Uterus (tissue), 3 donors: ENCODE measurements at regions not wholly inside any gene's neighbourhood (a gene's known extent, or its start where the extent isn't known, plus 50 kb on each side); places are given as distances from the start of the nearest gene placed in this dataset.

Experiments
- DNase-seq, 2 donors: peaks; one replicate each; pipeline ENCODE4 v3.0.0-alpha.2; 2019 to 2020
- H3K27ac ChIP-seq, 2 donors: fragments of 200-600 bp; sonication (generic); 1 replicate in 1 of 2; 2 replicates in 1 of 2; pipeline ENCODE4 v1.5.1; 2016 to 2018
- H3K27me3 ChIP-seq, 2 donors: fragments of 200-600 bp; sonication (generic); one replicate each; pipeline ENCODE4 v1.5.1; 2018 to 2019; ENCODE audit warnings: control low read depth in 1 of 2
- H3K36me3 ChIP-seq, 2 donors: fragments of 200-600 bp; sonication (generic); one replicate each; pipeline ENCODE4 v1.5.1; 2019; ENCODE audit warnings: control low read depth in 1 of 2
- H3K4me1 ChIP-seq, 2 donors: fragments of 200-600 bp; sonication (generic); one replicate each; pipeline ENCODE4 v1.5.1; 2018 to 2019; ENCODE audit warnings: control low read depth in 1 of 2
- H3K4me3 ChIP-seq, 2 donors: fragments of 200-600 bp; sonication (generic); 1 replicate in 1 of 2; 2 replicates in 1 of 2; pipeline ENCODE4 v1.5.1; 2018 to 2019; ENCODE audit warnings: mild to moderate bottlenecking in 1 of 2
- H3K9me3 ChIP-seq, 2 donors: fragments of 200-600 bp; sonication (generic); one replicate each; pipeline ENCODE4 v1.5.1; 2019; ENCODE audit warnings: control low read depth in 1 of 2
- POLR2A ChIP-seq, 2 donors: fragments of 450-650 bp; IDR thresholded peaks; one replicate each; pipeline ENCODE4 v1.6.1; 2016; ENCODE audit warnings: antibody characterized with exemption in 2 of 2, mild to moderate bottlenecking in 1 of 2, moderate library complexity in 1 of 2
- intact Hi-C: fragments of 100-400 bp; cut with DNase I; formaldehyde crosslinking; loops from one replicate; pipeline ENCODE4 v1.15.1; 2023; ENCODE audit warnings: low total_unique reads
- TF ChIP-seq, protein P1 (sequence below), 4 experiments: fragments of 200-600 bp in 2 of 4; fragments of 450-650 bp in 2 of 4; sonication (generic) in 2 of 4; IDR thresholded peaks; one replicate each; pipeline ENCODE4 v1.5.1; 2016 to 2019; ENCODE audit warnings: antibody characterized with exemption in 4 of 4, mild to moderate bottlenecking in 2 of 4, moderate library complexity in 1 of 4
- donor health status: DM: yes; HTN: yes; CAD: no.

DNA sequence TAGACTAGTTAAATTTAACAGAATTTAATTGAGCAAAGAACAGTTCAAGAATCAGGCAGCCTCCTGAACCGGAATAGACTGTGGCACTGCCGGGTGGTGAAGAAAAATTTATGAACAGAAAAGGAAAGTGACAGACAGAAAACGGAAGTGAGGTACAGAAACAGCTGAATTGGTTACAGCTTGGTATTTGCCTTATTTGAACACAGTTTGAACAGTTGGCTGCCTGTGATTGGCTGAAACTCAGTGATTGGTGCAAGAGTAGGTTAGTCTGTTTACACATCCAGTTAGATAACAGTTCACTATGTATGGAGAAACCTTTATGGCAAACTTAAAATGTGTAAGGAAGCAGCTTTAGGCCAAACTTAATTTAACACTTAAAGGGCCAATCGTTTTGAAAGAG, 116.0 kb upstream of the CITED2 start:
- no peaks in the 10 kb centered on the region for H3K4me1 ChIP-seq
- intact Hi-C loops = no loop called here

DNA sequence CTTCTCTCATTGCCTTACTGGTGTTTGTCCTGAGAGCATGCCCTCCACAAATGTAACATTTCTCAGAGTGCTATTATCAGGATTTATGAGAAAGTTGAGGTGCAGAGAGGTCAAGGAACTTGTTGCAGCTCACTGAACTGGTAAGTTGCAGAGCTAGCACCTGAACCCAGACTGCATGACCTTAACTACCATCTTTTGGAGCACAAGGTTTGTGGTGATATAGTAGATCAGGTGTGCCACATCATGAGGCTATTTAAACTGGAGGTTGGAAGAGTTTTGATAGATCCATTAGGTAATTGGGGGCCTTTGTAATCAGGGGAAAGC, 112.0 kb upstream of the CITED2 start:
- intact Hi-C loops = no loop called here
- no peaks in the 10 kb centered on the region for H3K27me3 ChIP-seq
- no peak overlapping the region for H3K27ac ChIP-seq
- H3K9me3 ChIP-seq = no peaks in the 10 kb centered on the region
- no peaks in the 10 kb centered on the region for H3K36me3 ChIP-seq
- H3K4me3 ChIP-seq = no peak overlapping the region
- no peak for DNase-seq
- no peak for TF ChIP-seq POLR2A (IDR thresholded peaks at IDR 0.05)
- TF ChIP-seq, protein P1, sequence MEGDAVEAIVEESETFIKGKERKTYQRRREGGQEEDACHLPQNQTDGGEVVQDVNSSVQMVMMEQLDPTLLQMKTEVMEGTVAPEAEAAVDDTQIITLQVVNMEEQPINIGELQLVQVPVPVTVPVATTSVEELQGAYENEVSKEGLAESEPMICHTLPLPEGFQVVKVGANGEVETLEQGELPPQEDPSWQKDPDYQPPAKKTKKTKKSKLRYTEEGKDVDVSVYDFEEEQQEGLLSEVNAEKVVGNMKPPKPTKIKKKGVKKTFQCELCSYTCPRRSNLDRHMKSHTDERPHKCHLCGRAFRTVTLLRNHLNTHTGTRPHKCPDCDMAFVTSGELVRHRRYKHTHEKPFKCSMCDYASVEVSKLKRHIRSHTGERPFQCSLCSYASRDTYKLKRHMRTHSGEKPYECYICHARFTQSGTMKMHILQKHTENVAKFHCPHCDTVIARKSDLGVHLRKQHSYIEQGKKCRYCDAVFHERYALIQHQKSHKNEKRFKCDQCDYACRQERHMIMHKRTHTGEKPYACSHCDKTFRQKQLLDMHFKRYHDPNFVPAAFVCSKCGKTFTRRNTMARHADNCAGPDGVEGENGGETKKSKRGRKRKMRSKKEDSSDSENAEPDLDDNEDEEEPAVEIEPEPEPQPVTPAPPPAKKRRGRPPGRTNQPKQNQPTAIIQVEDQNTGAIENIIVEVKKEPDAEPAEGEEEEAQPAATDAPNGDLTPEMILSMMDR (IDR thresholded peaks at IDR 0.05) = no peak
- H3K4me1 ChIP-seq = no peaks in the 10 kb centered on the region

More for the DNA sequence above, 116.0 kb upstream of the CITED2 start:
- H3K9me3 ChIP-seq = no peaks in the 10 kb centered on the region
- H3K36me3 ChIP-seq = no peaks in the 10 kb centered on the region
- no peak overlapping the region for H3K4me3 ChIP-seq
- TF ChIP-seq, protein P1 (IDR thresholded peaks at IDR 0.05) = no peak
- no peak for TF ChIP-seq POLR2A (IDR thresholded peaks at IDR 0.05)
- H3K27ac ChIP-seq = no peak overlapping the region
- no peak for DNase-seq
- H3K27me3 ChIP-seq = no peaks in the 10 kb centered on the region

DNA sequence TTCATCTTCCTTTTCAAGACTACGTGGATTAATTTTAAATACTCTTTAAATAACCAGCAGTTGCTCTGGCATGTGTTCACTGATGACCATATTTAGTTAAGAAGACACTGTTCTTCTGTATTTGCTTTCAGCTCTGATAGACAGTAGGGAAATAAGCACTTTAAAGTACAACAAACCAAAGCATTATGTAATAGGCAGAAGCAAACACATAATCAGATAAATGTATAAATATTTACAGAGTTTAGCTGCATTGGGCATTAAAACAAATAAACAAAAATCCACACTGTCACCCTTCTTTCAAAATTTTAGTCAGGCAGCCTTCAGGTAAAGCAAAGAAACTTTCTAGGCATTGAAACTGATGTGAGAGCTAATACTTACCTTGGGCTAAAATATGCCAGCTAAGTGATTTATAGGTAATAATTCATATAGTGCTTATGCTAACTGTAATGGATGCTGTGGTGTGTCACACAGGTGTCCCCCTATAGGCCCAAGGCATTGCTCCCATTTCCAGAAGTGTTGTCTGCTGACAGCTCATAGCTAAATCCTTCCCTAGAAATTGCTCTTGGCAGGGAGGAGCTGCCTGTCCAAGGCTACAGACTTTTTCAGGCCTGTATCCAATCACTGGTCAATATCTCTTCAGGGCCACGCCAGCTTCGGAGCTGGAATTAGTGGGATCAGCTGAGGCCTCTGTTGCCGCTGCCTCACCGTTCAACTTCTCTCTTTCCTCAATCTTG, 111.5 kb upstream of the CITED2 start:
- no peaks in the 10 kb centered on the region for H3K9me3 ChIP-seq
- intact Hi-C loops = no loop called here

DNA sequence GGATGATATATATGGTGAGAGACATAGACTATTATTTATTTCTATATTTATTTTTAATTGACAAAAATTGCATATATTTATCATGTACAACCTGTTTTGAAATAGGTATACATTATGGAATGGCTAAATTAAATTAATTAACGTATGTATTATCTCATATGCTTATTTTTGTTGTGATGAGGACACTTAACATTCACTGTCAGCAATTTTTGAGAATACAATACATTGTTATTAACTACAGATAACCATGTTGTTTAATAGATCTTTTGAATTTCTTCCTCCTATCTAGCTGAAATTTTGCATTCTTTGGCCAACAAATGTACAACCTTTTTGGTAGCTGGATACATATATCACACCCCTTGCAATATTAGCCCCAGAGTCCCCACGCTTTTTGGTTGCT, 110.7 kb upstream of the CITED2 start:
- Histone ChIP-seq H3K4me1 (no peaks in the 10 kb centered on the region), H3K27ac (no peak overlapping the region)

More for the DNA sequence above, 111.5 kb upstream of the CITED2 start:
- Histone ChIP-seq H3K4me1 (no peaks in the 10 kb centered on the region), H3K27me3 (no peaks in the 10 kb centered on the region), H3K27ac (no peak overlapping the region), H3K36me3 (no peaks in the 10 kb centered on the region), H3K4me3 (no peak overlapping the region)
- no peak for DNase-seq
- TF ChIP-seq, protein P1 (IDR thresholded peaks at IDR 0.05) = no peak
- TF ChIP-seq POLR2A (IDR thresholded peaks at IDR 0.05) = no peak

DNA sequence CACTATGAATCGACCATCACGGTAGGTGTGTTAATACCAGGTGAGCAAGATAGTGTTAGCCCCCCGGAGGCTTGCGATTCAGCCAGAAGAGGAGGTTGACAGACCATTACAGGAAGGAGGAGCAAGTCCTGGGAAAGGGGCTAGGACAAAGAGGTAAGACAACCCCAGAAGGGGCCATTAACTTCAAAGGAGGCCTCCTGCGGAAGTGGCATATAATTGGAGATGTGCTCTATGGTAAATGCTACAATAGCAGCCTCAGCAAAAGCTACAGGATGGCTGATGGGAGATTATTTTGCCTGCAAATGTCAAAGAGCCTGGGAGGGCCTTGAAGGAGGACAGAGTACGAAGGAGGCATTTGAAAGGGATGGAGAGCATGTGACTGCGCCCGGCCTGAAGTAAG, 108.6 kb upstream of the CITED2 start:
- no peak for DNase-seq
- H3K27me3 ChIP-seq = no peaks in the 10 kb centered on the region
- no peak overlapping the region for H3K27ac ChIP-seq
- no peaks in the 10 kb centered on the region for H3K9me3 ChIP-seq
- H3K4me1 ChIP-seq = no peaks in the 10 kb centered on the region
- TF ChIP-seq, protein P1 (IDR thresholded peaks at IDR 0.05) = no peak
- TF ChIP-seq POLR2A (IDR thresholded peaks at IDR 0.05) = no peak
- no peak overlapping the region for H3K4me3 ChIP-seq
- H3K36me3 ChIP-seq = no peaks in the 10 kb centered on the region
- intact Hi-C loops = no loop called here

More for the DNA sequence above, 110.7 kb upstream of the CITED2 start:
- intact Hi-C loops = no loop called here
- no peak for DNase-seq
- Histone ChIP-seq H3K27me3 (no peaks in the 10 kb centered on the region), H3K36me3 (no peaks in the 10 kb centered on the region), H3K4me3 (no peak overlapping the region), H3K9me3 (no peaks in the 10 kb centered on the region)
- TF ChIP-seq POLR2A (IDR thresholded peaks at IDR 0.05) = no peak
- TF ChIP-seq, protein P1 (IDR thresholded peaks at IDR 0.05) = no peak
